IMR-90 (cell line): ENCODE measurements at regions not wholly inside any gene's neighbourhood (a gene's known extent, or its start where the extent isn't known, plus 50 kb on each side); places are given as distances from the start of the nearest gene placed in this dataset.

Experiments
- BHLHE40 ChIP-seq: fragments of 150-350 bp; IDR thresholded peaks from 2 replicates; pipeline ENCODE4 v1.6.1; 2016; ENCODE audit warnings: mild to moderate bottlenecking, low read depth, low read length
- CEBPB ChIP-seq: IDR thresholded peaks from 2 replicates; pipeline ENCODE4 v1.6.1; 2012; ENCODE audit warnings: low read depth, low read length, improper control_type of control experiment
- CTCF ChIP-seq: conservative IDR thresholded peaks from 2 replicates; pipeline ENCODE4 v1.5.1; 2012; ENCODE audit warnings: mild to moderate bottlenecking, low read depth, low read length, improper control_type of control experiment
- ELK1 ChIP-seq: fragments of 150-350 bp; IDR thresholded peaks from 2 replicates; pipeline ENCODE4 v1.6.1; 2016; ENCODE audit warnings: low read depth, mild to moderate bottlenecking, low read length, moderate library complexity, borderline replicate concordance
- FOS ChIP-seq: fragments of 150-350 bp; IDR thresholded peaks from 2 replicates; pipeline ENCODE4 v1.6.1; 2016; ENCODE audit warnings: low read depth, low read length
- MAFK ChIP-seq: IDR thresholded peaks from 2 replicates; pipeline ENCODE4 v1.6.1; 2012; ENCODE audit warnings: low read depth, low read length, improper control_type of control experiment
- MAZ ChIP-seq: IDR thresholded peaks from 2 replicates; pipeline ENCODE4 v1.6.1; 2012; ENCODE audit warnings: low read depth, mild to moderate bottlenecking, low read length, improper control_type of control experiment, moderate library complexity, borderline replicate concordance
- MXI1 ChIP-seq: IDR thresholded peaks from 2 replicates; pipeline ENCODE4 v1.6.1; 2012; ENCODE audit warnings: low read depth, mild to moderate bottlenecking, low read length, moderate library complexity, borderline replicate concordance
- POLR2A ChIP-seq: IDR thresholded peaks from 2 replicates; pipeline ENCODE4 v1.6.1; 2012; ENCODE audit warnings: mild to moderate bottlenecking, low read depth, low read length
- RAD21 ChIP-seq: IDR thresholded peaks from 2 replicates; pipeline ENCODE4 v1.6.1; 2012; ENCODE audit warnings: low read length, improper control_type of control experiment
- RCOR1 ChIP-seq: IDR thresholded peaks from 2 replicates; pipeline ENCODE4 v1.6.1; 2012; ENCODE audit warnings: mild to moderate bottlenecking, low read length, improper control_type of control experiment; ENCODE audit not compliant: insufficient replicate concordance
- RFX5 ChIP-seq: IDR thresholded peaks from 2 replicates; pipeline ENCODE4 v1.8.0; 2012; ENCODE audit warnings: low read depth, mild to moderate bottlenecking, low read length, moderate library complexity
- SMC3 ChIP-seq: fragments of 150-350 bp; IDR thresholded peaks from 2 replicates; pipeline ENCODE4 v1.6.1; 2016; ENCODE audit warnings: low read depth, mild to moderate bottlenecking, antibody characterized with exemption, low read length, moderate library complexity
- USF2 ChIP-seq: fragments of 150-350 bp; IDR thresholded peaks from 2 replicates; pipeline ENCODE4 v1.6.1; 2017; ENCODE audit warnings: mild to moderate bottlenecking, antibody characterized with exemption, low read length, low read depth

GRCh38 chr10:4095166-4095917 is 310.3 kb upstream of the KLF6 start:
- no peak for TF ChIP-seq POLR2A
- no peak for TF ChIP-seq CTCF
- no peak for TF ChIP-seq CEBPB
- TF ChIP-seq FOS, result no peak
- no peak for TF ChIP-seq BHLHE40
- TF ChIP-seq USF2, result no peak
- no peak for TF ChIP-seq RFX5
- no peak for TF ChIP-seq RAD21
- no peak for TF ChIP-seq ELK1
- no peak for TF ChIP-seq RCOR1
- no peak for TF ChIP-seq MAZ
- no peak for TF ChIP-seq MXI1
- TF ChIP-seq MAFK, result no peak
- no peak for TF ChIP-seq SMC3
